ENCODE measurements at regions not wholly inside any gene's neighbourhood (a gene's known extent, or its start where the extent isn't known, plus 50 kb on each side); places are given as distances from the start of the nearest gene placed in this dataset.
"Not testable (repeated sequence)": the region's sequence is repeated elsewhere in the genome, so short reads cannot be mapped to it uniquely, and the experiment has no call there.

- Mint-ChIP-seq H3K9me3 (ENCODE audit: low read depth) (no peaks in the 10 kb centered on the region), H3K36me3 (ENCODE audit: low read depth) (no peaks in the 10 kb centered on the region), H3K27me3 (ENCODE audit: low read depth) (no peaks in the 10 kb centered on the region), H3K4me1 (ENCODE audit: low read depth) (peaks cover under 1% of the 10 kb centered on the region), H3K4me3 (ENCODE audit: unreplicated experiment) (no peak overlapping the region), H3K27ac (ENCODE audit: unreplicated experiment) (no peak overlapping the region)
- DNase-seq (ENCODE audit: low spot score), result no peak
- TF ChIP-seq CTCF (IDR thresholded peaks at IDR 0.05), result no peak
Measured at GRCh38 chr5:92674321-92674720, 906.7 kb downstream of the NR2F1-AS1 start.

GRCh38 chr5:92665506-92665905, 915.5 kb downstream of the NR2F1-AS1 start:
- H3K9me3 Mint-ChIP-seq (ENCODE audit: low read depth), result no peaks in the 10 kb centered on the region
- no peak for TF ChIP-seq CTCF (IDR thresholded peaks at IDR 0.05)
- H3K36me3 Mint-ChIP-seq (ENCODE audit: low read depth), result peaks cover 2% of the 10 kb centered on the region
- no peak overlapping the region for H3K27ac Mint-ChIP-seq (ENCODE audit: unreplicated experiment)
- H3K27me3 Mint-ChIP-seq (ENCODE audit: low read depth), result no peaks in the 10 kb centered on the region
- H3K4me1 Mint-ChIP-seq (ENCODE audit: low read depth), result peaks cover 15% of the 10 kb centered on the region
- DNase-seq (ENCODE audit: low spot score), result no peak
- H3K4me3 Mint-ChIP-seq (ENCODE audit: unreplicated experiment), result no peak overlapping the region

GRCh38 chr5:92662741-92663140, 918.3 kb downstream of the NR2F1-AS1 start:
- peaks cover 2% of the 10 kb centered on the region for H3K36me3 Mint-ChIP-seq (ENCODE audit: low read depth)
- no peak for TF ChIP-seq CTCF (IDR thresholded peaks at IDR 0.05)
- H3K4me3 Mint-ChIP-seq (ENCODE audit: unreplicated experiment), result no peak overlapping the region
- H3K27me3 Mint-ChIP-seq (ENCODE audit: low read depth), result no peaks in the 10 kb centered on the region
- DNase-seq (ENCODE audit: low spot score), result no peak
- H3K27ac Mint-ChIP-seq (ENCODE audit: unreplicated experiment), result no peak overlapping the region
- no peaks in the 10 kb centered on the region for H3K9me3 Mint-ChIP-seq (ENCODE audit: low read depth)
- H3K4me1 Mint-ChIP-seq (ENCODE audit: low read depth), result no peaks in the 10 kb centered on the region

GRCh38 chr5:92659246-92659645, 921.8 kb downstream of the NR2F1-AS1 start:
- no peak for TF ChIP-seq CTCF (IDR thresholded peaks at IDR 0.05)
- H3K27me3 Mint-ChIP-seq (ENCODE audit: low read depth), result no peaks in the 10 kb centered on the region
- no peak overlapping the region for H3K27ac Mint-ChIP-seq (ENCODE audit: unreplicated experiment)
- no peak overlapping the region for H3K4me3 Mint-ChIP-seq (ENCODE audit: unreplicated experiment)
- no peaks in the 10 kb centered on the region for H3K9me3 Mint-ChIP-seq (ENCODE audit: low read depth)
- DNase-seq (ENCODE audit: low spot score), result no peak
- no peaks in the 10 kb centered on the region for H3K4me1 Mint-ChIP-seq (ENCODE audit: low read depth)
- no peaks in the 10 kb centered on the region for H3K36me3 Mint-ChIP-seq (ENCODE audit: low read depth)

GRCh38 chr5:92654601-92655000, 926.4 kb downstream of the NR2F1-AS1 start:
- not testable (repeated sequence) for H3K9me3 Mint-ChIP-seq (ENCODE audit: low read depth); H3K4me3 Mint-ChIP-seq (ENCODE audit: unreplicated experiment); H3K27me3 Mint-ChIP-seq (ENCODE audit: low read depth); H3K4me1 Mint-ChIP-seq (ENCODE audit: low read depth); H3K36me3 Mint-ChIP-seq (ENCODE audit: low read depth); DNase-seq (ENCODE audit: low spot score); H3K27ac Mint-ChIP-seq (ENCODE audit: unreplicated experiment)

- no peak overlapping the region for H3K27ac Mint-ChIP-seq (ENCODE audit: unreplicated experiment)
- H3K4me3 Mint-ChIP-seq (ENCODE audit: unreplicated experiment), result no peak overlapping the region
- no peaks in the 10 kb centered on the region for H3K27me3 Mint-ChIP-seq (ENCODE audit: low read depth)
- no peaks in the 10 kb centered on the region for H3K36me3 Mint-ChIP-seq (ENCODE audit: low read depth)
- no peak for TF ChIP-seq CTCF (IDR thresholded peaks at IDR 0.05)
- no peaks in the 10 kb centered on the region for H3K9me3 Mint-ChIP-seq (ENCODE audit: low read depth)
- DNase-seq (ENCODE audit: low spot score), result no peak
- H3K4me1 Mint-ChIP-seq (ENCODE audit: low read depth), result peaks cover 3% of the 10 kb centered on the region
Measured at GRCh38 chr5:92653730-92654461, 927.1 kb downstream of the NR2F1-AS1 start.
